ENCODE measurements at regions not wholly inside any gene's neighbourhood (a gene's known extent, or its start where the extent isn't known, plus 50 kb on each side); places are given as distances from the start of the nearest gene placed in this dataset.

DNA sequence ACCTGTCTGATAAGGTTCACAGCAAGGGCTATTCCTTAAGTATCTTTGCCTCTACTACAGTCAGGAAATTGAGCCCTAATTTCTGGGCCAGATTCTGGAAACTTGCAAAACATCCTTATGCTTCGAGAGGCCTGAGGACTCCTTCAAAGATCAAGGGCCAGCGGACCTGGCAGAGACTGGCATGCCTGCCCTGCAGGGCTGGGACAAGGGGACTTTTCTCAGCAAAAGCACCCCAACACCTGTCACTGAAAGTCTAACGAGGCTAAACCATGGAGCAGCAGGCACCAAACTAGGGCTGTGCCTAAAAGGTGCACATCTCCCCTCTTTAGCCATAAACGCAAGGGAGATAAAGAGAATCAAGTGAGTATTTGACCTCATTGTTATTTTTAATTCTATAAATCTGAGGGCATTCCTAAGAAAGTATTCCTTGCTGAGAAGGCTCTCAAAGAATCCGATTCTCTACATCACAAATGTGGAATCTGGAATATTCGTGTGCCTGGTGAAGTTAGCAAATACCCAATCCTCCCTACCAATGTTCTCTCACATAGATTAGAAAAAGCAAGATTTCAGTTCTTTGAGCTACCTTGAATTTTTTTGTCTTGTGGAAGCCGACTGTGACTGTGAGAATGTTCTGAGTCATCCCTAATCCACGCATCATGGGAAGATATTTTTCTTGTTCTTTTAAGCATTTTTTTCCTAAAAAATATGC lies 328.2 kb upstream of the NOVA1 start:
- TF ChIP-seq, protein P1, sequence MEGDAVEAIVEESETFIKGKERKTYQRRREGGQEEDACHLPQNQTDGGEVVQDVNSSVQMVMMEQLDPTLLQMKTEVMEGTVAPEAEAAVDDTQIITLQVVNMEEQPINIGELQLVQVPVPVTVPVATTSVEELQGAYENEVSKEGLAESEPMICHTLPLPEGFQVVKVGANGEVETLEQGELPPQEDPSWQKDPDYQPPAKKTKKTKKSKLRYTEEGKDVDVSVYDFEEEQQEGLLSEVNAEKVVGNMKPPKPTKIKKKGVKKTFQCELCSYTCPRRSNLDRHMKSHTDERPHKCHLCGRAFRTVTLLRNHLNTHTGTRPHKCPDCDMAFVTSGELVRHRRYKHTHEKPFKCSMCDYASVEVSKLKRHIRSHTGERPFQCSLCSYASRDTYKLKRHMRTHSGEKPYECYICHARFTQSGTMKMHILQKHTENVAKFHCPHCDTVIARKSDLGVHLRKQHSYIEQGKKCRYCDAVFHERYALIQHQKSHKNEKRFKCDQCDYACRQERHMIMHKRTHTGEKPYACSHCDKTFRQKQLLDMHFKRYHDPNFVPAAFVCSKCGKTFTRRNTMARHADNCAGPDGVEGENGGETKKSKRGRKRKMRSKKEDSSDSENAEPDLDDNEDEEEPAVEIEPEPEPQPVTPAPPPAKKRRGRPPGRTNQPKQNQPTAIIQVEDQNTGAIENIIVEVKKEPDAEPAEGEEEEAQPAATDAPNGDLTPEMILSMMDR (IDR thresholded peaks at IDR 0.05; ENCODE audit: borderline replicate concordance, insufficient read depth, low read depth, low read length): no peak
- no peak overlapping the region for H3K4me3 ChIP-seq (ENCODE audit: low read depth, low read length)

- TF ChIP-seq, protein P1 (IDR thresholded peaks at IDR 0.05; ENCODE audit: borderline replicate concordance, insufficient read depth, low read depth, low read length): no peak
- no peak overlapping the region for H3K4me3 ChIP-seq (ENCODE audit: low read depth, low read length)
Observed at GRCh38 chr14:26926585-26926984, 328.8 kb upstream of the NOVA1 start.

DNA sequence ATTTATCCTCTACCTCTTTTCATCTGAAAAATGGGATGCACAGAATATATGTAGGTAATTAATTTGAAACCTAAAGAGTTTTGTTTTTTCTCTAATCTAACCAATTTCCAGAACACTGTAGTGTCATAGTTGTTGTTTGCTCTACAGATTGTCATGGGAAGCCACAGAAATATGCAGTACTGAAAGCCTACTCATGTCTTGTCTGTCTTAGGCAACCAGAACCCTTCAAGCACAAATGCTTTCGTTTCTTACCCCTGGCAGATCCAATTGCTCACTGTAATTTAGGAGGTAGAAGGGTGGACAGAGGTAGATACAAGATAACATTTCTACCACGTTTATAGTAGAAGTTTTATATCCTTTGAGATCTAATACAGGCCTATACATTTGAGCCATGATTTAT lies 330.2 kb upstream of the NOVA1 start:
- TF ChIP-seq, protein P1 (IDR thresholded peaks at IDR 0.05; ENCODE audit: borderline replicate concordance, insufficient read depth, low read depth, low read length): no peak
- no peak overlapping the region for H3K4me3 ChIP-seq (ENCODE audit: low read depth, low read length)

GRCh38 chr14:26929361-26929760 lies 331.5 kb upstream of the NOVA1 start:
- TF ChIP-seq, protein P1 (IDR thresholded peaks at IDR 0.05; ENCODE audit: borderline replicate concordance, insufficient read depth, low read depth, low read length): no peak

DNA sequence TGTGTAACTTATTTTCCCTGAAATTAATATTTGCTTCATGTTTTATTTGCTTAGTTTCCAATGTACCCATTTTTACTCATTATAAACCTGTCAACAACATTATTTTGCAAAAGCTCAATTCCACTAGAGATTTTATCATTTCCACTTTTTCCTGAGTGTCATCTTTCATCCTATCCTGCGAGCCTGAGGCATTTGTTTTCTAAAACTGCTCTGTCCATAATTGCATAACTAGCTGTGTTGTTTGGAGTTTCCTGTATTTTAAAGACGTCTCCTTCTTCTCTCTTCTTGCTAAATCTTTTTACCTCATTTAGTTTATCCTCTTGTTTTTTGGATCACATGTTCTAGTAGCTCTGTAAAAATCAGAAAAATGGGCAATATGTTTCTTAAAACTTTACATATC lies 332.7 kb upstream of the NOVA1 start:
- no peak overlapping the region for H3K4me3 ChIP-seq (ENCODE audit: low read depth, low read length)
- TF ChIP-seq, protein P1 (IDR thresholded peaks at IDR 0.05; ENCODE audit: borderline replicate concordance, insufficient read depth, low read depth, low read length): no peak

More at GRCh38 chr14:26929361-26929760, 331.5 kb upstream of the NOVA1 start:
- no peak overlapping the region for H3K4me3 ChIP-seq (ENCODE audit: low read depth, low read length)

DNA sequence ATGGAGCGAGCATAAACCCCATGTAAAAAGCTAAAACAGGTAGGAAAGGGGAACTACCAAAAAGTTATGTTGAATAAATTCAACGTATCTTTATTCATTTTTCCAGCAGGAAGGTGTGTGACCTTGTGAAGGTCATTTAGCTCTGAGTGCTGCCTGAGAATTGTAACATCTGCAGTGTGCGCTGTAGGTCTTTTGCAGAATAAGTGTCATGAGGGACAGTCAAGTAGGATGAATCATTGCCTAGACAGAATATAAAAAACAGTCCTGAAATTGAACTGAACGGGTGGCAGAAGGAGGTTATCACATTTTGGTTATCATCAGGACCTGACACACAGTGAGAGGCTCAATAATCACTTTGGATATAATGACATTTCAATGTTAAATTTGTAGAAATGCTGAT lies 334.8 kb upstream of the NOVA1 start:
- TF ChIP-seq, protein P1 (IDR thresholded peaks at IDR 0.05; ENCODE audit: borderline replicate concordance, insufficient read depth, low read depth, low read length): no peak
- no peak overlapping the region for H3K4me3 ChIP-seq (ENCODE audit: low read depth, low read length)

DNA sequence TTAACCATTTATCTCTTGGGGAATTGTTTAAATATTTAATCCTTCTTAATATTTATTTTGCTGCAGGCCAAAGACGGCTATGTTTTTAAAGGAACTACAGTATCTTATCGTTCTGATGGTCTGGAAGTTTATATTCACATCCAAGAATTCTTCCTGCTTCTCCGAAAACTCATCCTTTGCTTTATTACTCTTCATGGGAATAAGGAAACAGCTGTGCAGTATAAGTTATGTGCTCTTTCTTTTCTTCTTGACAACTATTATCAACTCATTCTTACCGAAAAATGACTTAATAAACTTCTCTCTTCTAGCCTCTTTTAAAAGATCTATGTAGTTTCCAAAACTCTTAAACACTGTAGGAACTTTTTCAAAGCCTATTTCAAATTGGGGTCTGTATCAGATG lies 335.6 kb upstream of the NOVA1 start:
- TF ChIP-seq, protein P1 (IDR thresholded peaks at IDR 0.05; ENCODE audit: borderline replicate concordance, insufficient read depth, low read depth, low read length): no peak
- no peak overlapping the region for H3K4me3 ChIP-seq (ENCODE audit: low read depth, low read length)

All from GM12875 (cell line).